ENCODE measurements at regions not wholly inside any gene's neighbourhood (a gene's known extent, or its start where the extent isn't known, plus 50 kb on each side); places are given as distances from the start of the nearest gene placed in this dataset.

GRCh38 chrX:151830911-151831310 lies 81.8 kb upstream of the MAGEA4 start:
- TF ChIP-seq, protein P1, sequence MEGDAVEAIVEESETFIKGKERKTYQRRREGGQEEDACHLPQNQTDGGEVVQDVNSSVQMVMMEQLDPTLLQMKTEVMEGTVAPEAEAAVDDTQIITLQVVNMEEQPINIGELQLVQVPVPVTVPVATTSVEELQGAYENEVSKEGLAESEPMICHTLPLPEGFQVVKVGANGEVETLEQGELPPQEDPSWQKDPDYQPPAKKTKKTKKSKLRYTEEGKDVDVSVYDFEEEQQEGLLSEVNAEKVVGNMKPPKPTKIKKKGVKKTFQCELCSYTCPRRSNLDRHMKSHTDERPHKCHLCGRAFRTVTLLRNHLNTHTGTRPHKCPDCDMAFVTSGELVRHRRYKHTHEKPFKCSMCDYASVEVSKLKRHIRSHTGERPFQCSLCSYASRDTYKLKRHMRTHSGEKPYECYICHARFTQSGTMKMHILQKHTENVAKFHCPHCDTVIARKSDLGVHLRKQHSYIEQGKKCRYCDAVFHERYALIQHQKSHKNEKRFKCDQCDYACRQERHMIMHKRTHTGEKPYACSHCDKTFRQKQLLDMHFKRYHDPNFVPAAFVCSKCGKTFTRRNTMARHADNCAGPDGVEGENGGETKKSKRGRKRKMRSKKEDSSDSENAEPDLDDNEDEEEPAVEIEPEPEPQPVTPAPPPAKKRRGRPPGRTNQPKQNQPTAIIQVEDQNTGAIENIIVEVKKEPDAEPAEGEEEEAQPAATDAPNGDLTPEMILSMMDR (IDR thresholded peaks at IDR 0.05) = no peak
- TF ChIP-seq ZFX (IDR thresholded peaks at IDR 0.05; ENCODE audit: borderline replicate concordance) = no peak

Measured in 22Rv1 (cell line).